RWPE1 (cell line): ENCODE measurements at regions not wholly inside any gene's neighbourhood (a gene's known extent, or its start where the extent isn't known, plus 50 kb on each side); places are given as distances from the start of the nearest gene placed in this dataset.
A peak's percentile ranks its signal among the peaks of the same experiment; 100 is the strongest.

Experiments
- CTCF ChIA-PET: fragments of 350-600 bp; sonication (Branson Sonifier 250); formaldehyde crosslinking; extraction: SDS; loops from one replicate; lab custom pipeline; 2021; lab: Yijun Ruan, JAX
- POLR2A ChIA-PET: fragments of 400-600 bp; formaldehyde crosslinking; extraction: SDS; loops from one replicate; lab custom pipeline; 2020; ENCODE audit warnings: antibody characterized with exemption; ENCODE audit not compliant: low non-redundant PET; lab: Yijun Ruan, JAX
- DNase-seq: peaks from one replicate; pipeline ENCODE4 v3.0.0; 2012; ENCODE audit warnings: low spot score
- H3K27ac ChIP-seq: fragments of 450-650 bp; 2 replicates; pipeline ENCODE4 v1.5.1; 2017
- CTCF ChIP-seq: fragments of 450-650 bp; conservative IDR thresholded peaks from 2 replicates; pipeline ENCODE4 v1.5.1; 2017; ENCODE audit warnings: low read depth, mild to moderate bottlenecking

- no peak overlapping the region for H3K27ac ChIP-seq
- DNase-seq: no peak
- ChIA-PET CTCF (no interaction called here), POLR2A (no interaction called here)
- no peak for TF ChIP-seq CTCF
These were observed 316.2 kb upstream of the SMARCA2 start for GRCh38 chr9:1698991-1699390.

- ChIA-PET CTCF (no interaction called here), POLR2A (no interaction called here)
- H3K27ac ChIP-seq: no peak overlapping the region
- DNase-seq: no peak
- TF ChIP-seq CTCF: no peak
These were observed 314.0 kb upstream of the SMARCA2 start for GRCh38 chr9:1701113-1701512.

- no peak overlapping the region for H3K27ac ChIP-seq
- no peak for DNase-seq
- ChIA-PET CTCF (interaction anchor here (0.7 kb wide), 1 partner anchor 229 kb away, joined by 4 read pairs; no protein-coding TSS in a partner anchor), POLR2A (no interaction called here)
- TF ChIP-seq CTCF: no peak
These were observed 312.4 kb upstream of the SMARCA2 start for GRCh38 chr9:1702701-1703100.

- POLR2A ChIA-PET: no interaction called here
These were observed 307.9 kb upstream of the SMARCA2 start for GRCh38 chr9:1707291-1707690.

GRCh38 chr9:1708219-1708618, 306.9 kb upstream of the SMARCA2 start:
- CTCF ChIA-PET: no interaction called here
- no peak for TF ChIP-seq CTCF
- no peak overlapping the region for H3K27ac ChIP-seq
- DNase-seq: no peak
- POLR2A ChIA-PET: no interaction called here

More at GRCh38 chr9:1707291-1707690, 307.9 kb upstream of the SMARCA2 start:
- no peak for TF ChIP-seq CTCF
- CTCF ChIA-PET: interaction anchor here (0.8 kb wide), 1 partner anchor 311 kb away, joined by 3 read pairs; no protein-coding TSS in a partner anchor
- no peak overlapping the region for H3K27ac ChIP-seq
- peak; percentile 1 for DNase-seq

- no peak overlapping the region for H3K27ac ChIP-seq
- no peak for DNase-seq
- 0 out of 2 replicates have a peak, but pooled peaks have one; percentile 9 for TF ChIP-seq CTCF
- CTCF ChIA-PET: no interaction called here
- POLR2A ChIA-PET: no interaction called here
These were observed 305.8 kb upstream of the SMARCA2 start for GRCh38 chr9:1709347-1709746.
